CD4-positive, alpha-beta T cell treated with Interleukin-4 for 1 hour (primary cell): ENCODE measurements at regions not wholly inside any gene's neighbourhood (a gene's known extent, or its start where the extent isn't known, plus 50 kb on each side); places are given as distances from the start of the nearest gene placed in this dataset.
"Not testable (repeated sequence)": the region's sequence is repeated elsewhere in the genome, so short reads cannot be mapped to it uniquely, and the experiment has no call there.

ENCODE experiments used
- DNase-seq, 2 donors: peaks; one replicate each; pipeline ENCODE4 v3.0.0-alpha.2; 2020 to 2022

DNA sequence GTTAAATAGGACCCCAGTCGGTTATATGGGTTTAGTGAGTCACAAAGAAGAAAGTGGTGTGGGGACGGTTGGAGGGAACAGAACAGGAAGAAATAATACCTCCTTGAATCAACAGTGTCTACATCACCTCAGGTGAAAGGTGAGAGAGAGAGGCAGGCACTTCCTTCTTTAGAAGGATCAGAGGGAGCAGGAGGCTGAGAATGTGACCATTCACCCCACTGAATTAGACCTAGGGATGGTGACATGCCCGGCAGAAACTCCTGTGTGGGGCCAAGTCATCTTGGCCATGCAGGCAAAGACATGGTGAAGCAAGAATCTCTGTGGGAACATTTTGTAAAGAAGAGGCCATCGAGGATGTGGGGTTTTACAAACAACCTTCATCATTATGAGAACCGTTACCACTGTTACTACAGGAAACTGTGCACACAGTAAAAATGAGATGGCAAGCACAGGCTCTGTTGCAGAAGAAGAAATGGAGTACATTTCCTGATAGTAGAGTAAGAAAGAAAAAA lies 1196.9 kb downstream of the VRK1 start:
- peak; percentile 16 to 64 for DNase-seq

- DNase-seq: no peak
These were observed 1197.9 kb downstream of the VRK1 start for GRCh38 chr14:97995038-97995437.

- DNase-seq: no peak
These were observed 1198.3 kb downstream of the VRK1 start for GRCh38 chr14:97995531-97995930.

- no peak for DNase-seq
These were observed 1208.8 kb downstream of the VRK1 start for GRCh38 chr14:98006008-98006407.

DNA sequence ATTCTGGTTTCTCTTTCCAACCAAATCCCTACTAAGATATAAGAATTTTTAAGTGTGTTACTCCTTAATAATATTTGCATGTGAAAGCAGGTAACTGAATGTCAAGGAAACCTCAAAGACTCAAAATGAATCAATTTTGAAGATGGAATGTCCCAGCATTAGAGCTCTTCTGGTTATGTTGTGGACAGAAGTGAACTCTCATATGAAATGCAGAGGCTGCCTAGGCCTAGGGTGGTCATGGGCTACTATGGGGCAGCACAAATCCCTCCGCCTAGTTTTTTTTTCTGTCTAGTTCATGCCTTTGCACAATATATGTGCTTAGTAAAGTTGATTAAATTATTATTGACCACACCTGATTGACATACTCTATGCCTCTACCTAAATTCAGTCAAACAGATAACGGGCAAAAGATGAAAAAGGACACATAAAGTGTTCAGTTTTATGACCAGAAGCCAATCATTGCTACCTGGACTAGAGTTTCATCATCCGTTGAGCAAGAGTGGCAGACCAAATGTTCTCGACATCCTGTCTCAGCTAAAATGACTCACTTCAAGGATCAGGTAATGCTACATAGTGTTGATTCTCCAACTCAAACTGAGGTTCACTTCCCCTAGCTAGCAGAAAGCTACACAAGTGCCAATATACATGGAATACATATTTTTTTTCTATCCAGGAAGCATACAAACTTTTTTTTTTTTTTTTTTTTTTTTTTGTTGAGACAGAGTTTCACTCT lies 1211.4 kb downstream of the VRK1 start:
- no peak for DNase-seq

DNA sequence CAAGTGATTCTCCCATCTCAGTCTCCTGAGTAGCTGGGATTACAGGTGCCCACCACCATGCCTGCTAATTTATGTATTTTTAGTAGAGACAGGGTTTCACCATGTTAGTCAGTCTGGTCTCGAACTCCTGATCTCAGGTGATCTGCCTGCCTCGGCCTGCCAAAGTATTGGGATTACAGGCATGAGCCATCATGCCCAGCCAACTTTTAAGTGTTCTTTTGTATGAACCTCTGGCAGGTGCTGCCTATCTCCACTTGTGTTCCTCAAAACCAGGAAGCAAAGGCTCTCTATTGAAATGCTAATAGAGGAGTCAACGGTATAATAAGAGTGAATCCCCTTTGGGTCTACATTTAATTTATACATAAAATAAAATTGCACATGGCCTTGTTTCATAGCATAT lies 1212.0 kb downstream of the VRK1 start:
- not testable (repeated sequence) for DNase-seq

- DNase-seq: peak in 1 of 2 donors; percentile 25
These were observed 1213.6 kb downstream of the VRK1 start for GRCh38 chr14:98010784-98011183.

- no peak for DNase-seq
These were observed 1217.9 kb downstream of the VRK1 start for GRCh38 chr14:98014851-98015615.

DNA sequence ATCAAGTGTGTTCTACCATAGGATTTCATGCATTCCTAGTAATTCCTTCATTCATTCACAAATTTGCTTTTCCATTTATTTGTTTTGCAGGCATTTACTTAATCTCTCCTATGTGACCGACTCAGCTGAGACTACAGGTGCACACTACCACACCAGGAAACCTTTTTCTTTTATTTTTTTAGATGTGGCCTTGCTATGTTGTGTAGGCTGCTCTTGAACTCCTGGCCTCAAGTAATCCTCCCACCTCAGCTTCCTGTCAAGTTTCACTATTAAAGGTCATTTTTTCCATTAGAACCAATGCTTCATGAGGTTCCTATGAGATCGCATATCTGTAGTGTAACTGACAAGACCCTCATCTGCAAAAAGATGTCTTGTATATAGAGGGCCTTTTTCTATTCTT lies 1218.7 kb downstream of the VRK1 start:
- DNase-seq: no peak

GRCh38 chr14:98018628-98019027 lies 1221.4 kb downstream of the VRK1 start:
- DNase-seq: peak; percentile 25 to 35

GRCh38 chr14:98022541-98023520 lies 1225.6 kb downstream of the VRK1 start:
- DNase-seq: no peak

DNA sequence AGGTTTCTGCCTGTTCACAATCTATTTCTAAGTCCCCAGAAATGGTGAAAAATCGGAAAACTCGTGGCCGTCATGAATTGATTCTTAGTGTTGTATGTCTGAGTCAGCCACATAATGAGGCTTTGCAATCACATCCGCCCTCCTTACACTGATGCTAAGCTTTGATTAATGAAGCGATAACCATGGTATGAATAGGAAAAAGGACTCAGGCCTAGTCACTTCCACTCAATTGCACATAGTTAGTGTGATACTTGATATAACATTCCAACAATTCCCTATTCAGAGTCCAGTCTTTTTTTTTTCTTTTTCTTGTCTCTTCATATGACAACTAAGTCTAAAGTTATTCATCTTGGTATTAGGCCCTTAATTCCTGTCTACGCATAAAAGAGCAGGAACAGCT lies 1231.0 kb downstream of the VRK1 start:
- DNase-seq: no peak

GRCh38 chr14:98035396-98035795 lies 1236.6 kb downstream of the BCL11B start:
- no peak for DNase-seq

GRCh38 chr14:98037831-98038230 lies 1234.2 kb downstream of the BCL11B start:
- DNase-seq: no peak

- DNase-seq: no peak
These were observed 1215.1 kb downstream of the BCL11B start for GRCh38 chr14:98056946-98057345.

DNA sequence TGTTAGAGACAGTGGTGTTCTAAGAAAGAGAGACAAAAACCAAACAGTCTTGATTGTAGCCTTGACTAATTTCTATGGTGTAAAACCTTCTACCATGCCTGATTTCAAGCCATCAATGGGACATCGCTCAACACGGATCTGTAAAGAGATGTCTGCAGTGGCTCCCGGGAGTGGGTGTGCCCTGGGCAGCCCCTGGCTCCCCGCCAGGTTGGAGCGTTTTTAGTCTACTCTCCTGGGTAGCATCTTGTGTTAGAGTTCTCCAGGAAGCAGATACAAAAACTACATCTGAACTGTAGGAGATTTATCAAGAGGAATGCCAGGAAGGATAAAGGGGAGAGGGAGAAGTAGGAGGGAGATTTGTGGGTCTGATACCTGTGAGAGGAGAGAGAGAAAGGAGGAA lies 1212.9 kb downstream of the BCL11B start:
- no peak for DNase-seq

GRCh38 chr14:98062083-98062482 lies 1209.9 kb downstream of the BCL11B start:
- no peak for DNase-seq

- DNase-seq: no peak
These were observed 1202.3 kb downstream of the BCL11B start for GRCh38 chr14:98069712-98070171.

DNA sequence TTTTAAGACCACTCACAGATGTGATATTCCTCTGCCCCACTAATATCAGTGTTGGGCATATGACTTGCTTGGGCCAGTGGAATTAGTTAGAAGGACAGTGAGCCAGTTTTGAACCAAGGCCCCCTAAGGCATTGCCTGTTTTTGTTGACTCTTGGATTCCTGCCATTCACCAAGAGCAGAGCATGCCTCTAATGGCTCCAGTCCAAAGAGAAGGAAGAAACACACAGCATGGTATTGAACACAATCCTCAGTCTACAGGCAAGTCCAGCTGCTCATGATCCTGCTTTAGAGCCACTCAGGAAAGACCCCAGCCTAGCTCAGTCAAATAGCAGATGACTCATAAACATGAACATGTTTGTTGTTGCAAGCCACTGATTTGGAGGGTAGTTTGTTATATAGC lies 1201.5 kb downstream of the BCL11B start:
- no peak for DNase-seq

DNA sequence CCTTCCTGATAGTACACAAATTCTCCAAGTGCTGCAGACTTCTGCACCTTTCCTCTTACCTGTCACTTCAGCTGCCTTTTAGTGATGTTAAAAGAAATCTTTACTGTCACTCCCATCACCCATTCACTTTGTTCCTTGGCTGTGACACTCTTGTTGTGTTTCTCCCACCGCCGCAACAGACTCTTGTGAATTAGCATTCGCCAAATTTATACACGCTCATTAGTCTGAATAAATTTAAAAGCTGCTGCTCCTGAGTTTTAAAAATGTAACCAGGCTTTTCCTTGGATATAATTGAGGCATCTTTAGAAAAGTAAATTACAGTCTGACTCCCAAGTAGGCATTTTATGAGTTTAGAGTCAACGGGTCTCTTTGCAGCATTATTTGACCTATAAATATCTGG lies 1197.9 kb downstream of the BCL11B start:
- DNase-seq: no peak

DNA sequence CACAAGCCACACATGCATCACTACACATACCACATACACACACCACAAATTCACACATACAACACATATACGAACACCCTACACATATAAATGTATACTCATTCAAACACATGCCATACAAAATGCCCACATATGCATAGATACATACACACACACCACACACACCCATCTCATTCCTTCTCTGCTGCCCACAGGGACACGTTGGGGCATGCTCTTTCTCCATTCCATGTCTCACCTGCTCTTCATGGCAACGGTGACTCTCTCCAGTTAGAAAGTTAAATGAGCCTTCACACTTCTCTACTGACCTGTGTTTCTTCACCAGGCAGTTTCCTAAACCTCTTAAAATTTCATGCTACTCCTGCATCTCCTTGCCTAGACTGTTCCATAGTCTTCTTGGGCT lies 1194.8 kb downstream of the BCL11B start:
- DNase-seq: no peak

DNA sequence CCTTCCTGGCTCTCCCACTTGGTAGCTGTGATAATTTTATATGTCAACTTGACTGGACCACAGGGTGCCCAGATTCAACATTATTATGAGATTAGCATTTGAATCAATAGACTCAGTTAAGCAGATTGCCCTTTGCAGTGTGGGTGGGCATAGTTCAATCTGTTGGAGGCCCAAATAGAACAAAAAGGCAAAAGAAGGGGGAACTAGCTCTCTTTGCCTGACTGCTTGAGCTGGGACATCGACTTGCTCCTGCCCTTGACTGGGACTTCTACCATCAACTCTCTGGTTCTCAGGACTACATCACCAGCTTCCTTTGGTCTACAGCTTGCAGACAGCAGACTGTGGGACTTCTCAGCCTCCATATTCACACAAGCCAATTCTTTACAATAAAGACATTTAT lies 1189.2 kb downstream of the BCL11B start:
- no peak for DNase-seq

- no peak for DNase-seq
These were observed 1186.2 kb downstream of the BCL11B start for GRCh38 chr14:98085751-98086150.
